ENCODE measurements at regions not wholly inside any gene's neighbourhood (a gene's known extent, or its start where the extent isn't known, plus 50 kb on each side); places are given as distances from the start of the nearest gene placed in this dataset.

DNA sequence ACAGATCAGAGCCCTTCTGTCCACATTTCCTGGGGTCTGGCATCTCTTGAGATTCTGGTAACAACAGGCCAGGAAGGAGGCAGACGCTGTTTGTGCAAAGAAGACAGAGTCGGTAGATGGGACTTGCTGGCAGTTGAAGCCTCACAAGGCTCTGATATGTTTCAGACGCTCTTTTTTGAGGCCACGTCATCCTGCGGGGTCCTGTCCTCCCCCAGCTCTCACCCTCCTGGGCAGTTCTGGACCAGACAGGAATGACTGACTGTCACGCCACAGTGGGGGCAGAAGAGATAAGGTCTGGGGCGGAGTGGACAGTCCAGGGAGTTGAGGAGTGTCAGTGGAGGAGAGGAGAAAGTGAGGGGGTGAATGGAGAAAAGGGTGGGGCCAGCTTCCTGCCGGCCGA lies 87.1 kb upstream of the SULF2 start:
- TF ChIP-seq POLR2A (IDR thresholded peaks at IDR 0.05), result no peak
- TF ChIP-seq, protein P1, sequence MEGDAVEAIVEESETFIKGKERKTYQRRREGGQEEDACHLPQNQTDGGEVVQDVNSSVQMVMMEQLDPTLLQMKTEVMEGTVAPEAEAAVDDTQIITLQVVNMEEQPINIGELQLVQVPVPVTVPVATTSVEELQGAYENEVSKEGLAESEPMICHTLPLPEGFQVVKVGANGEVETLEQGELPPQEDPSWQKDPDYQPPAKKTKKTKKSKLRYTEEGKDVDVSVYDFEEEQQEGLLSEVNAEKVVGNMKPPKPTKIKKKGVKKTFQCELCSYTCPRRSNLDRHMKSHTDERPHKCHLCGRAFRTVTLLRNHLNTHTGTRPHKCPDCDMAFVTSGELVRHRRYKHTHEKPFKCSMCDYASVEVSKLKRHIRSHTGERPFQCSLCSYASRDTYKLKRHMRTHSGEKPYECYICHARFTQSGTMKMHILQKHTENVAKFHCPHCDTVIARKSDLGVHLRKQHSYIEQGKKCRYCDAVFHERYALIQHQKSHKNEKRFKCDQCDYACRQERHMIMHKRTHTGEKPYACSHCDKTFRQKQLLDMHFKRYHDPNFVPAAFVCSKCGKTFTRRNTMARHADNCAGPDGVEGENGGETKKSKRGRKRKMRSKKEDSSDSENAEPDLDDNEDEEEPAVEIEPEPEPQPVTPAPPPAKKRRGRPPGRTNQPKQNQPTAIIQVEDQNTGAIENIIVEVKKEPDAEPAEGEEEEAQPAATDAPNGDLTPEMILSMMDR (IDR thresholded peaks at IDR 0.05), result no peak

Data from right lobe of liver (tissue), 4 donors.